CD4-positive, CD25-positive, alpha-beta regulatory T cell (primary cell): ENCODE measurements at regions not wholly inside any gene's neighbourhood (a gene's known extent, or its start where the extent isn't known, plus 50 kb on each side); places are given as distances from the start of the nearest gene placed in this dataset.
"Not testable (repeated sequence)": the region's sequence is repeated elsewhere in the genome, so short reads cannot be mapped to it uniquely, and the experiment has no call there.

Source experiments
- ATAC-seq, 2 donors: fragments of 150-1000 bp; cut with Tn5 transposase; one replicate each; pipeline ENCODE4 v1.10.0; 2021; ENCODE audit warnings: low read depth in 2 of 2, moderate number of reproducible peaks in 2 of 2, moderate library complexity in 1 of 2
- DNase-seq, 3 donors: peaks; one replicate each; pipeline versions ENCODE4 v3.0.0 to v3.0.0-alpha.2; 2012 to 2022; ENCODE audit warnings: mixed read lengths in 1 of 3
- H3K27ac ChIP-seq: one replicate; pipeline ENCODE4 v1.7.0; 2013; ENCODE audit warnings: mild to moderate bottlenecking, low read length; ENCODE audit not compliant: insufficient read depth, poor library complexity, severe bottlenecking
- H3K27me3 ChIP-seq: one replicate; pipeline ENCODE4 v1.7.0; 2013; ENCODE audit warnings: low read length; ENCODE audit not compliant: control insufficient read depth, insufficient read depth
- H3K36me3 ChIP-seq: one replicate; pipeline ENCODE4 v1.7.0; 2013; ENCODE audit warnings: mild to moderate bottlenecking, low read length, moderate library complexity; ENCODE audit not compliant: control insufficient read depth, insufficient read depth
- H3K4me1 ChIP-seq: 2 replicates; pipeline ENCODE4 v1.7.0; 2013; ENCODE audit warnings: mild to moderate bottlenecking, low read length; ENCODE audit not compliant: insufficient read depth, control insufficient read depth, poor library complexity, severe bottlenecking
- H3K4me3 ChIP-seq: one replicate; pipeline ENCODE4 v1.7.0; 2013; ENCODE audit warnings: low read depth, mild to moderate bottlenecking, low read length, moderate library complexity
- H3K9me3 ChIP-seq, 2 experiments: 1 replicate in 1 of 2; 2 replicates in 1 of 2; pipeline ENCODE4 v1.7.0; 2013; ENCODE audit warnings: low read length in 2 of 2, mild to moderate bottlenecking in 1 of 2, moderate library complexity in 1 of 2; ENCODE audit not compliant: control insufficient read depth in 2 of 2
- H3K27ac Mint-ChIP-seq, 3 donors: one replicate each; pipeline ENCODE4 v1.8.0; 2020 to 2022; ENCODE audit warnings: mild to moderate bottlenecking in 3 of 3, mixed read lengths in 3 of 3, moderate library complexity in 2 of 3
- H3K27me3 Mint-ChIP-seq: one replicate; pipeline ENCODE4 v1.8.0; 2022; ENCODE audit warnings: mild to moderate bottlenecking, mixed read lengths
- H3K36me3 Mint-ChIP-seq: one replicate; pipeline ENCODE4 v1.8.0; 2020; ENCODE audit warnings: mixed read lengths
- H3K4me1 Mint-ChIP-seq, 4 donors: one replicate each; pipeline ENCODE4 v1.8.0; 2020 to 2022; ENCODE audit warnings: mixed read lengths in 4 of 4, mild to moderate bottlenecking in 1 of 4
- H3K4me3 Mint-ChIP-seq, 4 donors: one replicate each; pipeline ENCODE4 v1.8.0; 2020 to 2022; ENCODE audit warnings: mild to moderate bottlenecking in 4 of 4, mixed read lengths in 4 of 4, moderate library complexity in 3 of 4
- H3K9me3 Mint-ChIP-seq, 7 donors: one replicate each; pipeline ENCODE4 v1.8.0; 2020 to 2022; ENCODE audit warnings: mixed read lengths in 7 of 7, mild to moderate bottlenecking in 3 of 7, moderate library complexity in 2 of 7

- H3K36me3 Mint-ChIP-seq, result no peaks in the 10 kb centered on the region
- Histone ChIP-seq H3K9me3 (no peaks in the 10 kb centered on the region), H3K27me3 (no peaks in the 10 kb centered on the region), H3K4me1 (no peaks in the 10 kb centered on the region), H3K27ac (no peak overlapping the region), H3K4me3 (no peak overlapping the region), H3K36me3 (no peaks in the 10 kb centered on the region)
- H3K27me3 Mint-ChIP-seq, result no peaks in the 10 kb centered on the region
- DNase-seq, result no peak
- no peak overlapping the region for H3K4me3 Mint-ChIP-seq
- no peaks in the 10 kb centered on the region for H3K4me1 Mint-ChIP-seq
- ATAC-seq, result no peak
- H3K9me3 Mint-ChIP-seq, result peaks cover 0 to 10% (median 0%) of the 10 kb centered on the region in 7 donors
- H3K27ac Mint-ChIP-seq, result no peak overlapping the region
Measured at GRCh38 chr6:120451508-120451907, 882.8 kb downstream of the TBC1D32 start.

GRCh38 chr6:120447605-120448004 lies 886.7 kb downstream of the TBC1D32 start:
- H3K27me3 Mint-ChIP-seq, result no peaks in the 10 kb centered on the region
- no peak overlapping the region for H3K27ac Mint-ChIP-seq
- Histone ChIP-seq H3K4me1 (no peaks in the 10 kb centered on the region), H3K9me3 (no peaks in the 10 kb centered on the region), H3K36me3 (no peaks in the 10 kb centered on the region), H3K27me3 (no peaks in the 10 kb centered on the region), H3K4me3 (no peak overlapping the region), H3K27ac (no peak overlapping the region)
- DNase-seq (no peak), ATAC-seq (no peak)
- no peaks in the 10 kb centered on the region for H3K4me1 Mint-ChIP-seq
- H3K4me3 Mint-ChIP-seq, result no peak overlapping the region
- peaks cover 0 to 2% (median 0%) of the 10 kb centered on the region in 7 donors for H3K9me3 Mint-ChIP-seq
- H3K36me3 Mint-ChIP-seq, result no peaks in the 10 kb centered on the region

GRCh38 chr6:120432840-120433239 lies 901.4 kb downstream of the TBC1D32 start:
- not testable (repeated sequence) for H3K4me1 ChIP-seq, H3K27me3 Mint-ChIP-seq, H3K27ac ChIP-seq, H3K27ac Mint-ChIP-seq, DNase-seq, H3K27me3 ChIP-seq, ATAC-seq, H3K36me3 ChIP-seq, H3K4me3 ChIP-seq, H3K4me3 Mint-ChIP-seq, H3K36me3 Mint-ChIP-seq, H3K4me1 Mint-ChIP-seq, H3K9me3 ChIP-seq
- H3K9me3 Mint-ChIP-seq, result peaks cover 0 to 18% (median 3%) of the 10 kb centered on the region in 7 donors

GRCh38 chr6:120431841-120432240 lies 902.4 kb downstream of the TBC1D32 start:
- Histone ChIP-seq H3K27me3 (no peaks in the 10 kb centered on the region), H3K36me3 (no peaks in the 10 kb centered on the region), H3K4me3 (no peak overlapping the region), H3K27ac (no peak overlapping the region), H3K9me3 (no peaks in the 10 kb centered on the region), H3K4me1 (no peaks in the 10 kb centered on the region)
- Mint-ChIP-seq H3K36me3 (no peaks in the 10 kb centered on the region), H3K27me3 (no peaks in the 10 kb centered on the region), H3K27ac (no peak overlapping the region), H3K4me3 (no peak overlapping the region), H3K9me3 (peaks cover 0 to 17% (median 4%) of the 10 kb centered on the region in 7 donors), H3K4me1 (no peaks in the 10 kb centered on the region)
- DNase-seq (no peak), ATAC-seq (no peak)

- H3K36me3 Mint-ChIP-seq, result no peaks in the 10 kb centered on the region
- no peak overlapping the region for H3K27ac Mint-ChIP-seq
- H3K27me3 Mint-ChIP-seq, result no peaks in the 10 kb centered on the region
- no peaks in the 10 kb centered on the region for H3K27me3 ChIP-seq
- H3K4me1 Mint-ChIP-seq, result no peaks in the 10 kb centered on the region
- ATAC-seq (no peak), DNase-seq (no peak)
- no peaks in the 10 kb centered on the region for H3K4me1 ChIP-seq
- no peak overlapping the region for H3K4me3 ChIP-seq
- H3K9me3 Mint-ChIP-seq, result peaks cover 0 to 10% (median 2%) of the 10 kb centered on the region in 7 donors
- H3K4me3 Mint-ChIP-seq, result no peak overlapping the region
- H3K36me3 ChIP-seq, result no peaks in the 10 kb centered on the region
- H3K27ac ChIP-seq, result no peak overlapping the region
- no peaks in the 10 kb centered on the region for H3K9me3 ChIP-seq
Measured at GRCh38 chr6:120411394-120411793, 922.9 kb downstream of the TBC1D32 start.

- Histone ChIP-seq H3K27me3 (no peaks in the 10 kb centered on the region), H3K4me1 (no peaks in the 10 kb centered on the region), H3K36me3 (no peaks in the 10 kb centered on the region), H3K27ac (no peak overlapping the region), H3K4me3 (no peak overlapping the region), H3K9me3 (no peaks in the 10 kb centered on the region)
- Mint-ChIP-seq H3K4me3 (no peak overlapping the region), H3K4me1 (no peaks in the 10 kb centered on the region), H3K27ac (no peak overlapping the region), H3K9me3 (peaks cover 0 to 10% (median 2%) of the 10 kb centered on the region in 7 donors), H3K27me3 (no peaks in the 10 kb centered on the region), H3K36me3 (no peaks in the 10 kb centered on the region)
- ATAC-seq, result no peak
- no peak for DNase-seq
Measured at GRCh38 chr6:120410586-120410985, 923.7 kb downstream of the TBC1D32 start.

- Histone ChIP-seq H3K4me1 (no peaks in the 10 kb centered on the region), H3K27me3 (no peaks in the 10 kb centered on the region), H3K9me3 (no peaks in the 10 kb centered on the region), H3K27ac (no peak overlapping the region), H3K4me3 (no peak overlapping the region), H3K36me3 (no peaks in the 10 kb centered on the region)
- DNase-seq (no peak), ATAC-seq (no peak)
- Mint-ChIP-seq H3K9me3 (peaks cover 0 to 11% (median 7%) of the 10 kb centered on the region in 7 donors), H3K27ac (no peak overlapping the region), H3K27me3 (no peaks in the 10 kb centered on the region), H3K4me3 (no peak overlapping the region), H3K36me3 (no peaks in the 10 kb centered on the region), H3K4me1 (no peaks in the 10 kb centered on the region)
Measured at GRCh38 chr6:120407696-120408095, 926.6 kb downstream of the TBC1D32 start.

GRCh38 chr6:120405947-120406346 lies 928.3 kb downstream of the TBC1D32 start:
- H3K9me3 Mint-ChIP-seq, result peaks cover 0 to 11% (median 6%) of the 10 kb centered on the region in 7 donors
- no peak for ATAC-seq
- Histone ChIP-seq H3K27ac (no peak overlapping the region), H3K4me1 (no peaks in the 10 kb centered on the region), H3K4me3 (no peak overlapping the region), H3K9me3 (no peaks in the 10 kb centered on the region), H3K36me3 (no peaks in the 10 kb centered on the region), H3K27me3 (no peaks in the 10 kb centered on the region)
- no peaks in the 10 kb centered on the region for H3K27me3 Mint-ChIP-seq
- H3K4me3 Mint-ChIP-seq, result no peak overlapping the region
- H3K36me3 Mint-ChIP-seq, result no peaks in the 10 kb centered on the region
- no peak for DNase-seq
- peak overlapping the region in 1 of 3 donors; percentile 67 for H3K27ac Mint-ChIP-seq
- no peaks in the 10 kb centered on the region for H3K4me1 Mint-ChIP-seq
